IMR-90 (cell line): ENCODE measurements at regions not wholly inside any gene's neighbourhood (a gene's known extent, or its start where the extent isn't known, plus 50 kb on each side); places are given as distances from the start of the nearest gene placed in this dataset.
"Not testable (repeated sequence)": the region's sequence is repeated elsewhere in the genome, so short reads cannot be mapped to it uniquely, and the experiment has no call there.

Source experiments
- ATAC-seq: fragments of 200-7000 bp; cut with Tn5 transposase; 2 replicates; pipeline ENCODE4 v1.9.1; 2020; ENCODE audit warnings: low read depth, mild to moderate bottlenecking, moderate library complexity
- BruUV-seq: library from RNA; stranded (reverse); fragments of 400-500 nt; replicated peaks from 2 replicates; lab custom pipeline; 2021; lab: Mats Ljungman, UMichigan
- CTCF ChIA-PET: fragments of 300-600 bp; formaldehyde crosslinking; extraction: SDS; loops from one replicate; lab custom pipeline; 2021; ENCODE audit warnings: antibody characterized with exemption; lab: Yijun Ruan, JAX
- POLR2A ChIA-PET: fragments of 300-600 bp; sonication (Branson Sonifier 250); formaldehyde crosslinking; loops from one replicate; lab custom pipeline; 2022; ENCODE audit warnings: antibody characterized with exemption; ENCODE audit not compliant: unreplicated experiment; lab: Charles Lee
- DNase-seq: peaks from one replicate; pipeline ENCODE4 v3.0.0; 2013
- H2AFZ ChIP-seq: replicated peaks from 2 replicates; pipeline ENCODE3; 2013; ENCODE audit warnings: low read length, mild to moderate bottlenecking; ENCODE audit not compliant: poor library complexity
- H2AK5ac ChIP-seq: 2 replicates; pipeline ENCODE4 v1.6.1; 2013; ENCODE audit warnings: low read depth, low read length, inconsistent platforms
- H2AK9ac ChIP-seq: replicated peaks from 2 replicates; pipeline ENCODE3; 2013; ENCODE audit warnings: mild to moderate bottlenecking, low read depth, low read length, moderate library complexity; ENCODE audit not compliant: poor library complexity
- H2BK120ac ChIP-seq: 2 replicates; pipeline ENCODE4 v1.6.1; 2013; ENCODE audit warnings: low read depth, low read length, inconsistent platforms
- H2BK15ac ChIP-seq: 3 replicates; pipeline ENCODE4 v1.6.1; 2013; ENCODE audit warnings: low read depth, low read length, inconsistent platforms
- H2BK20ac ChIP-seq: 2 replicates; pipeline ENCODE4 v1.6.1; 2013; ENCODE audit warnings: low read depth, mild to moderate bottlenecking, inconsistent platforms, low read length, moderate library complexity
- H2BK5ac ChIP-seq: 2 replicates; pipeline ENCODE4 v1.6.1; 2013; ENCODE audit warnings: mild to moderate bottlenecking, low read depth, low read length, inconsistent platforms; ENCODE audit not compliant: poor library complexity, severe bottlenecking
- H3K14ac ChIP-seq: replicated peaks from 2 replicates; pipeline ENCODE4 v1.6.1; 2013; ENCODE audit warnings: low read depth, low read length, inconsistent platforms
- H3K18ac ChIP-seq: 2 replicates; pipeline ENCODE4 v1.6.1; 2013; ENCODE audit warnings: low read depth, low read length, control low read depth
- H3K23ac ChIP-seq: 2 replicates; pipeline ENCODE4 v1.6.1; 2013; ENCODE audit warnings: low read depth, low read length, inconsistent platforms
- H3K27ac ChIP-seq: 2 replicates; pipeline ENCODE4 v1.5.1; 2013; ENCODE audit warnings: mild to moderate bottlenecking, control low read depth, low read length; ENCODE audit not compliant: insufficient read depth
- H3K27me3 ChIP-seq: 2 replicates; pipeline ENCODE4 v1.6.1; 2013; ENCODE audit warnings: low read length; ENCODE audit not compliant: control insufficient read depth, insufficient read depth
- H3K36me3 ChIP-seq: 2 replicates; pipeline ENCODE4 v1.6.1; 2013; ENCODE audit warnings: low read length, mixed read lengths; ENCODE audit not compliant: control insufficient read depth, insufficient read depth
- H3K4ac ChIP-seq: 2 replicates; pipeline ENCODE4 v1.6.1; 2013; ENCODE audit warnings: low read depth, low read length, inconsistent platforms
- H3K4me1 ChIP-seq: 2 replicates; pipeline ENCODE4 v1.6.1; 2013; ENCODE audit warnings: low read length, mixed read lengths; ENCODE audit not compliant: control insufficient read depth, insufficient read depth
- H3K4me2 ChIP-seq: 2 replicates; pipeline ENCODE4 v1.6.1; 2013; ENCODE audit warnings: low read depth, mild to moderate bottlenecking, control low read depth, low read length, moderate library complexity
- H3K4me3 ChIP-seq: 2 replicates; pipeline ENCODE4 v1.5.1; 2013; ENCODE audit warnings: low read depth, mild to moderate bottlenecking, control low read depth, low read length, moderate library complexity; ENCODE audit not compliant: insufficient read depth
- H3K56ac ChIP-seq: 2 replicates; pipeline ENCODE4 v1.6.1; 2013; ENCODE audit warnings: low read length, inconsistent platforms; ENCODE audit not compliant: insufficient read depth; ENCODE audit errors: extremely low read depth
- H3K79me1 ChIP-seq, 2 experiments: 2 replicates each; pipeline ENCODE4 v1.6.1; 2013; ENCODE audit warnings: low read length in 2 of 2, inconsistent platforms in 1 of 2, low read depth in 1 of 2
- H3K9ac ChIP-seq: 2 replicates; pipeline ENCODE4 v1.6.1; 2013; ENCODE audit warnings: low read depth, low read length, control low read depth
- H3K9me1 ChIP-seq: 2 replicates; pipeline ENCODE4 v1.6.1; 2013; ENCODE audit warnings: low read length, inconsistent platforms; ENCODE audit not compliant: insufficient read depth
- H3K9me3 ChIP-seq: 2 replicates; pipeline ENCODE4 v1.6.1; 2013; ENCODE audit warnings: low read length; ENCODE audit not compliant: control insufficient read depth, insufficient read depth
- H4K20me1 ChIP-seq: 2 replicates; pipeline ENCODE4 v1.6.1; 2013; ENCODE audit warnings: low read length, inconsistent platforms; ENCODE audit not compliant: insufficient read depth
- H4K5ac ChIP-seq: 2 replicates; pipeline ENCODE4 v1.6.1; 2013; ENCODE audit warnings: mild to moderate bottlenecking, low read depth, low read length, control low read depth
- H4K8ac ChIP-seq, 2 experiments: 2 replicates each; pipeline ENCODE4 v1.6.1; 2013; ENCODE audit warnings: low read depth in 2 of 2, low read length in 2 of 2, control low read depth in 1 of 2, inconsistent platforms in 1 of 2
- H4K91ac ChIP-seq: 2 replicates; pipeline ENCODE4 v1.6.1; 2013; ENCODE audit warnings: low read depth, low read length, inconsistent platforms; ENCODE audit not compliant: insufficient read depth
- WGBS, 2 experiments: methylation state at CpG; one replicate each; pipeline versions ENCODE4 v1.1.5 to v1.1.7; 2013; ENCODE audit warnings: missing lambda C conversion rate in 2 of 2; ENCODE audit not compliant: insufficient read length in 1 of 2; ENCODE audit errors: extremely low coverage in 2 of 2; 5-methylcytosine and 5-hydroxymethylcytosine counted together
- dilution Hi-C: fragments of 300-500 bp; cut with HindIII; formaldehyde crosslinking; loops from one replicate; pipeline ENCODE4 v1.14.3; 2018; ENCODE audit warnings: low sequenced_read_pairs; ENCODE audit not compliant: unreplicated experiment
- in situ Hi-C: fragments of 300-500 bp; cut with MboI; formaldehyde crosslinking; loops from 3 replicates; pipeline ENCODE4 v1.14.3; 2019; ENCODE audit warnings: low sequenced_read_pairs, inconsistent platforms, mixed read lengths
- intact Hi-C: fragments of 100-400 bp; cut with micrococcal nuclease; formaldehyde crosslinking; loops from 2 replicates; pipeline ENCODE4 v1.10.0; 2022

GRCh38 chr2:144617171-144617570 lies 97.3 kb upstream of the ZEB2 start:
- H3K4me2 ChIP-seq, H2AK9ac ChIP-seq, CTCF ChIA-PET, H4K5ac ChIP-seq, H3K9me3 ChIP-seq, H4K20me1 ChIP-seq, H3K36me3 ChIP-seq, H4K8ac ChIP-seq, POLR2A ChIA-PET, H3K4me3 ChIP-seq, H3K4ac ChIP-seq, BruUV-seq, H2BK15ac ChIP-seq, H3K9ac ChIP-seq, H3K9me1 ChIP-seq, in situ Hi-C loops, intact Hi-C loops, H3K18ac ChIP-seq, H2AFZ ChIP-seq, H2AK5ac ChIP-seq, dilution Hi-C loops, H3K14ac ChIP-seq, ATAC-seq, H3K79me1 ChIP-seq, H3K4me1 ChIP-seq, DNase-seq, H3K27me3 ChIP-seq, H3K27ac ChIP-seq, H2BK20ac ChIP-seq, H4K91ac ChIP-seq, H2BK5ac ChIP-seq, H2BK120ac ChIP-seq, H3K23ac ChIP-seq, H3K56ac ChIP-seq: not testable (repeated sequence)
- no CpG with 5 or more reads among the region's 6 CpGs for WGBS, 2 experiments
